Stimulated activated effector memory CD8-positive, alpha-beta T cell treated with anti-CD3 and anti-CD28 coated beads, Interleukin-12 subunit alpha, Interleukin-12 subunit beta, amount 100 ng/mL, for 72 hours (primary cell): ENCODE measurements at regions not wholly inside any gene's neighbourhood (a gene's known extent, or its start where the extent isn't known, plus 50 kb on each side); places are given as distances from the start of the nearest gene placed in this dataset.

Experiments
- ATAC-seq: fragments of 150-1000 bp; cut with Tn5 transposase; 2 replicates; pipeline ENCODE4 v1.10.0; 2021
- DNase-seq, 2 donors: peaks; one replicate each; pipeline ENCODE4 v3.0.0; 2021 to 2022; ENCODE audit warnings: low spot score in 2 of 2
- H3K27ac Mint-ChIP-seq: one replicate; pipeline ENCODE4 v1.8.0; 2022; ENCODE audit warnings: mild to moderate bottlenecking, mixed read lengths
- H3K36me3 Mint-ChIP-seq: one replicate; pipeline ENCODE4 v1.8.0; 2022; ENCODE audit warnings: mild to moderate bottlenecking, mixed read lengths
- H3K4me1 Mint-ChIP-seq: one replicate; pipeline ENCODE4 v1.8.0; 2022; ENCODE audit warnings: mixed read lengths
- H3K4me3 Mint-ChIP-seq: one replicate; pipeline ENCODE4 v1.8.0; 2022; ENCODE audit warnings: mild to moderate bottlenecking, mixed read lengths
- H3K9me3 Mint-ChIP-seq: one replicate; pipeline ENCODE4 v1.8.0; 2022; ENCODE audit warnings: mixed read lengths

- H3K9me3 Mint-ChIP-seq = peaks cover 2% of the 10 kb centered on the region
- H3K4me3 Mint-ChIP-seq = no peak overlapping the region
- H3K27ac Mint-ChIP-seq = no peak overlapping the region
These were observed 195.6 kb upstream of the OPRM1 start for GRCh38 chr6:153843420-153843819.

GRCh38 chr6:153842491-153842890, 196.5 kb upstream of the OPRM1 start:
- no peak overlapping the region for H3K27ac Mint-ChIP-seq
- ATAC-seq = no peak
- H3K4me1 Mint-ChIP-seq = no peaks in the 10 kb centered on the region
- DNase-seq = no peak
- no peak overlapping the region for H3K4me3 Mint-ChIP-seq
- H3K9me3 Mint-ChIP-seq = peaks cover 2% of the 10 kb centered on the region
- no peaks in the 10 kb centered on the region for H3K36me3 Mint-ChIP-seq

More at GRCh38 chr6:153843420-153843819, 195.6 kb upstream of the OPRM1 start:
- ATAC-seq = no peak
- H3K4me1 Mint-ChIP-seq = no peaks in the 10 kb centered on the region
- no peak for DNase-seq
- H3K36me3 Mint-ChIP-seq = no peaks in the 10 kb centered on the region

GRCh38 chr6:153840039-153840850, 198.8 kb upstream of the OPRM1 start:
- no peak for ATAC-seq
- no peaks in the 10 kb centered on the region for H3K36me3 Mint-ChIP-seq
- no peaks in the 10 kb centered on the region for H3K4me1 Mint-ChIP-seq
- DNase-seq = no peak
- peaks cover 2% of the 10 kb centered on the region for H3K9me3 Mint-ChIP-seq
- no peak overlapping the region for H3K27ac Mint-ChIP-seq
- H3K4me3 Mint-ChIP-seq = no peak overlapping the region

GRCh38 chr6:153832543-153832942, 206.5 kb upstream of the OPRM1 start:
- ATAC-seq = no peak
- Mint-ChIP-seq H3K36me3 (no peaks in the 10 kb centered on the region), H3K4me1 (no peaks in the 10 kb centered on the region), H3K27ac (no peak overlapping the region), H3K9me3 (peaks cover 2% of the 10 kb centered on the region), H3K4me3 (no peak overlapping the region)
- no peak for DNase-seq

- no peak for DNase-seq
- H3K4me1 Mint-ChIP-seq = no peaks in the 10 kb centered on the region
- ATAC-seq = no peak
- no peak overlapping the region for H3K27ac Mint-ChIP-seq
- H3K9me3 Mint-ChIP-seq = peaks cover 5% of the 10 kb centered on the region
- H3K4me3 Mint-ChIP-seq = no peak overlapping the region
- no peaks in the 10 kb centered on the region for H3K36me3 Mint-ChIP-seq
These were observed 207.5 kb upstream of the OPRM1 start for GRCh38 chr6:153831350-153832078.

- Mint-ChIP-seq H3K4me3 (no peak overlapping the region), H3K4me1 (no peaks in the 10 kb centered on the region), H3K36me3 (no peaks in the 10 kb centered on the region), H3K9me3 (peaks cover 9% of the 10 kb centered on the region), H3K27ac (no peak overlapping the region)
- no peak for ATAC-seq
- DNase-seq = no peak
These were observed 221.9 kb upstream of the OPRM1 start for GRCh38 chr6:153817173-153817572.

GRCh38 chr6:153816366-153816765, 222.7 kb upstream of the OPRM1 start:
- H3K4me3 Mint-ChIP-seq = no peak overlapping the region
- H3K9me3 Mint-ChIP-seq = peaks cover 12% of the 10 kb centered on the region
- no peaks in the 10 kb centered on the region for H3K36me3 Mint-ChIP-seq
- no peaks in the 10 kb centered on the region for H3K4me1 Mint-ChIP-seq
- ATAC-seq = no peak
- DNase-seq = no peak
- no peak overlapping the region for H3K27ac Mint-ChIP-seq

GRCh38 chr6:153814136-153814535, 224.9 kb upstream of the OPRM1 start:
- ATAC-seq = no peak
- H3K4me1 Mint-ChIP-seq = no peaks in the 10 kb centered on the region
- H3K9me3 Mint-ChIP-seq = peaks cover 13% of the 10 kb centered on the region
- H3K27ac Mint-ChIP-seq = no peak overlapping the region
- H3K36me3 Mint-ChIP-seq = no peaks in the 10 kb centered on the region
- DNase-seq = no peak
- no peak overlapping the region for H3K4me3 Mint-ChIP-seq

GRCh38 chr6:153804755-153805330, 234.2 kb upstream of the OPRM1 start:
- Mint-ChIP-seq H3K36me3 (no peaks in the 10 kb centered on the region), H3K4me1 (no peaks in the 10 kb centered on the region), H3K9me3 (no peaks in the 10 kb centered on the region), H3K27ac (no peak overlapping the region), H3K4me3 (no peak overlapping the region)
- no peak for DNase-seq
- ATAC-seq = no peak

GRCh38 chr6:153801917-153802316, 237.1 kb upstream of the OPRM1 start:
- Mint-ChIP-seq H3K9me3 (peaks cover under 1% of the 10 kb centered on the region), H3K4me1 (no peaks in the 10 kb centered on the region), H3K27ac (no peak overlapping the region), H3K4me3 (no peak overlapping the region), H3K36me3 (no peaks in the 10 kb centered on the region)
- ATAC-seq = no peak
- DNase-seq = no peak

- ATAC-seq (no peak), DNase-seq (no peak)
- peaks cover 3% of the 10 kb centered on the region for H3K9me3 Mint-ChIP-seq
- no peaks in the 10 kb centered on the region for H3K36me3 Mint-ChIP-seq
- no peak overlapping the region for H3K27ac Mint-ChIP-seq
- no peaks in the 10 kb centered on the region for H3K4me1 Mint-ChIP-seq
- H3K4me3 Mint-ChIP-seq = no peak overlapping the region
These were observed 238.4 kb upstream of the OPRM1 start for GRCh38 chr6:153800580-153801188.

- Mint-ChIP-seq H3K27ac (no peak overlapping the region), H3K4me3 (no peak overlapping the region), H3K36me3 (no peaks in the 10 kb centered on the region), H3K4me1 (no peaks in the 10 kb centered on the region), H3K9me3 (peaks cover 11% of the 10 kb centered on the region)
- DNase-seq (no peak), ATAC-seq (no peak)
These were observed 248.1 kb upstream of the OPRM1 start for GRCh38 chr6:153790876-153791473.

- ATAC-seq (no peak), DNase-seq (no peak)
- no peaks in the 10 kb centered on the region for H3K4me1 Mint-ChIP-seq
- no peak overlapping the region for H3K27ac Mint-ChIP-seq
- peaks cover 11% of the 10 kb centered on the region for H3K9me3 Mint-ChIP-seq
- H3K4me3 Mint-ChIP-seq = no peak overlapping the region
- no peaks in the 10 kb centered on the region for H3K36me3 Mint-ChIP-seq
These were observed 249.0 kb upstream of the OPRM1 start for GRCh38 chr6:153790048-153790447.

GRCh38 chr6:153787341-153787606, 251.8 kb upstream of the OPRM1 start:
- Mint-ChIP-seq H3K4me3 (no peak overlapping the region), H3K36me3 (no peaks in the 10 kb centered on the region), H3K27ac (no peak overlapping the region), H3K9me3 (peaks cover 8% of the 10 kb centered on the region), H3K4me1 (no peaks in the 10 kb centered on the region)
- no peak for DNase-seq
- ATAC-seq = no peak

- Mint-ChIP-seq H3K4me3 (no peak overlapping the region), H3K9me3 (peaks cover 20% of the 10 kb centered on the region), H3K36me3 (no peaks in the 10 kb centered on the region), H3K4me1 (no peaks in the 10 kb centered on the region), H3K27ac (no peak overlapping the region)
- DNase-seq = no peak
- no peak for ATAC-seq
These were observed 257.7 kb upstream of the OPRM1 start for GRCh38 chr6:153781306-153781705.
